ENCODE measurements at regions not wholly inside any gene's neighbourhood (a gene's known extent, or its start where the extent isn't known, plus 50 kb on each side); places are given as distances from the start of the nearest gene placed in this dataset.

- Histone ChIP-seq H3K4me1 (no peaks in the 10 kb centered on the region), H3K9me3 (no peaks in the 10 kb centered on the region), H3K36me3 (ENCODE audit: control insufficient read depth, insufficient read depth, low read length) (no peaks in the 10 kb centered on the region), H3K27me3 (replicated peaks; ENCODE audit: control insufficient read depth, insufficient read depth, low read length) (no peaks in the 10 kb centered on the region), H3K4me3 (ENCODE audit: low read depth, low read length) (no peak overlapping the region)
- intact Hi-C loops (cut with micrococcal nuclease; ENCODE audit: unreplicated experiment): no loop called here
- ChIA-PET POLR2A (no interaction called here), CTCF (no interaction called here)
- no peak overlapping the region for H3K4me3 Mint-ChIP-seq (ENCODE audit: unreplicated experiment)
- DNase-seq: no peak
- H3K36me3 Mint-ChIP-seq (ENCODE audit: insufficient read depth, unreplicated experiment): no peaks in the 10 kb centered on the region
- TF ChIP-seq, protein P1, sequence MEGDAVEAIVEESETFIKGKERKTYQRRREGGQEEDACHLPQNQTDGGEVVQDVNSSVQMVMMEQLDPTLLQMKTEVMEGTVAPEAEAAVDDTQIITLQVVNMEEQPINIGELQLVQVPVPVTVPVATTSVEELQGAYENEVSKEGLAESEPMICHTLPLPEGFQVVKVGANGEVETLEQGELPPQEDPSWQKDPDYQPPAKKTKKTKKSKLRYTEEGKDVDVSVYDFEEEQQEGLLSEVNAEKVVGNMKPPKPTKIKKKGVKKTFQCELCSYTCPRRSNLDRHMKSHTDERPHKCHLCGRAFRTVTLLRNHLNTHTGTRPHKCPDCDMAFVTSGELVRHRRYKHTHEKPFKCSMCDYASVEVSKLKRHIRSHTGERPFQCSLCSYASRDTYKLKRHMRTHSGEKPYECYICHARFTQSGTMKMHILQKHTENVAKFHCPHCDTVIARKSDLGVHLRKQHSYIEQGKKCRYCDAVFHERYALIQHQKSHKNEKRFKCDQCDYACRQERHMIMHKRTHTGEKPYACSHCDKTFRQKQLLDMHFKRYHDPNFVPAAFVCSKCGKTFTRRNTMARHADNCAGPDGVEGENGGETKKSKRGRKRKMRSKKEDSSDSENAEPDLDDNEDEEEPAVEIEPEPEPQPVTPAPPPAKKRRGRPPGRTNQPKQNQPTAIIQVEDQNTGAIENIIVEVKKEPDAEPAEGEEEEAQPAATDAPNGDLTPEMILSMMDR (IDR thresholded peaks at IDR 0.05; ENCODE audit: insufficient read depth in 1 of 2, low read depth in 1 of 2, low read length in 1 of 2, severe bottlenecking in 1 of 2, unreplicated experiment in 1 of 2): no peak
- H3K27ac Mint-ChIP-seq (ENCODE audit: unreplicated experiment): no peak overlapping the region
- H3K27me3 Mint-ChIP-seq (ENCODE audit: insufficient read depth, unreplicated experiment): peaks cover 3% of the 10 kb centered on the region
- H3K9me3 Mint-ChIP-seq (ENCODE audit: unreplicated experiment): no peaks in the 10 kb centered on the region
- H3K4me1 Mint-ChIP-seq (ENCODE audit: low read depth, unreplicated experiment): no peaks in the 10 kb centered on the region
- BruUV-seq (replicated peaks): no TSS peak
Observed at GRCh38 chr10:43952760-43953159, 304.1 kb upstream of the ZNF32 start.

- no peak overlapping the region for H3K4me3 Mint-ChIP-seq (ENCODE audit: unreplicated experiment)
- H3K27me3 Mint-ChIP-seq (ENCODE audit: insufficient read depth, unreplicated experiment): peaks cover 3% of the 10 kb centered on the region
- ChIA-PET CTCF (no interaction called here), POLR2A (no interaction called here)
- Histone ChIP-seq H3K4me1 (no peaks in the 10 kb centered on the region), H3K4me3 (ENCODE audit: low read depth, low read length) (no peak overlapping the region), H3K36me3 (ENCODE audit: control insufficient read depth, insufficient read depth, low read length) (no peaks in the 10 kb centered on the region), H3K9me3 (peaks cover 3% of the 10 kb centered on the region; the same call in 1 of the 2 replicates), H3K27me3 (replicated peaks; ENCODE audit: control insufficient read depth, insufficient read depth, low read length) (no peaks in the 10 kb centered on the region)
- BruUV-seq (replicated peaks): no TSS peak
- H3K36me3 Mint-ChIP-seq (ENCODE audit: insufficient read depth, unreplicated experiment): no peaks in the 10 kb centered on the region
- no peak overlapping the region for H3K27ac Mint-ChIP-seq (ENCODE audit: unreplicated experiment)
- H3K4me1 Mint-ChIP-seq (ENCODE audit: low read depth, unreplicated experiment): no peaks in the 10 kb centered on the region
- no peaks in the 10 kb centered on the region for H3K9me3 Mint-ChIP-seq (ENCODE audit: unreplicated experiment)
- TF ChIP-seq, protein P1 (IDR thresholded peaks at IDR 0.05; ENCODE audit: insufficient read depth in 1 of 2, low read depth in 1 of 2, low read length in 1 of 2, severe bottlenecking in 1 of 2, unreplicated experiment in 1 of 2): no peak
- intact Hi-C loops (cut with micrococcal nuclease; ENCODE audit: unreplicated experiment): no loop called here
- no peak for DNase-seq
Observed at GRCh38 chr10:43949351-43949750, 300.7 kb upstream of the ZNF32 start.

DNA sequence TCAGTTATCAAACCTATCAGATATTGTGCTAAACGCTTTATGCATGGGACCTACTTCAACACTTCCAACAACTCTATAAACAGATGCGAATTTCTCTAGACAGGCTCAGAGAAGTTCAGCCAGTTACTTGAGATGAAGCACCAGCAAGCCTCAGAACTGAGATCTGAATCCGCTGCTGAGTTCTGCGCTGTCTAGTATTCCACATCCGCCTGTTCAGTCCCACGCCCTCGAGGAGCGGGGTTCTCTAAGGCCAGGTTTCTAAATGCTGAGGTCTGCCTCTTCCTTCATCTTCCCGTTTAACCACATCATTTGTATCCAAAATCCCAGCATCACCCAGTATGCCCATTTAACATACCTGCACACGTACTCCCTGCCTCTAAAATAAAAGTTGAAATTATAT, 297.8 kb upstream of the ZNF32 start:
- H3K9me3 ChIP-seq: peaks cover 3% of the 10 kb centered on the region; the same call in 1 of the 2 replicates

More for the DNA sequence above, 297.8 kb upstream of the ZNF32 start:
- peaks cover 5% of the 10 kb centered on the region for H3K27me3 Mint-ChIP-seq (ENCODE audit: insufficient read depth, unreplicated experiment)
- Histone ChIP-seq H3K4me3 (ENCODE audit: low read depth, low read length) (no peak overlapping the region), H3K27me3 (replicated peaks; ENCODE audit: control insufficient read depth, insufficient read depth, low read length) (no peaks in the 10 kb centered on the region), H3K36me3 (ENCODE audit: control insufficient read depth, insufficient read depth, low read length) (no peaks in the 10 kb centered on the region), H3K4me1 (no peaks in the 10 kb centered on the region)
- no TSS peak for BruUV-seq (replicated peaks)
- ChIA-PET CTCF (no interaction called here), POLR2A (no interaction called here)
- TF ChIP-seq, protein P1 (IDR thresholded peaks at IDR 0.05; ENCODE audit: insufficient read depth in 1 of 2, low read depth in 1 of 2, low read length in 1 of 2, severe bottlenecking in 1 of 2, unreplicated experiment in 1 of 2): no peak
- DNase-seq: peak in 1 of 2 experiments; percentile 9
- no peak overlapping the region for H3K4me3 Mint-ChIP-seq (ENCODE audit: unreplicated experiment)
- intact Hi-C loops (cut with micrococcal nuclease; ENCODE audit: unreplicated experiment): no loop called here
- H3K36me3 Mint-ChIP-seq (ENCODE audit: insufficient read depth, unreplicated experiment): no peaks in the 10 kb centered on the region
- H3K4me1 Mint-ChIP-seq (ENCODE audit: low read depth, unreplicated experiment): no peaks in the 10 kb centered on the region
- H3K9me3 Mint-ChIP-seq (ENCODE audit: unreplicated experiment): no peaks in the 10 kb centered on the region
- H3K27ac Mint-ChIP-seq (ENCODE audit: unreplicated experiment): no peak overlapping the region
